HG03045 (cell line): ENCODE measurements at regions not wholly inside any gene's neighbourhood (a gene's known extent, or its start where the extent isn't known, plus 50 kb on each side); places are given as distances from the start of the nearest gene placed in this dataset.

Source experiments
- ATAC-seq: cut with Tn5 transposase; IDR thresholded peaks from one replicate; pipeline ENCODE4 v1.9.1; 2021; ENCODE audit warnings: mild to moderate bottlenecking, moderate library complexity; ENCODE audit not compliant: unreplicated experiment

GRCh38 chr4:100809506-100809905, 291.7 kb upstream of the EMCN start:
- ATAC-seq, result no peak

- ATAC-seq, result no peak
Measured at GRCh38 chr4:100806988-100807387, 289.2 kb upstream of the EMCN start.

GRCh38 chr4:100805538-100805937, 287.7 kb upstream of the EMCN start:
- no peak for ATAC-seq

- ATAC-seq, result no peak
Measured at GRCh38 chr4:100804576-100805360, 286.9 kb upstream of the EMCN start.

GRCh38 chr4:100803751-100804150, 285.9 kb upstream of the EMCN start:
- ATAC-seq, result no peak

- ATAC-seq, result no peak
Measured at GRCh38 chr4:100799761-100800539, 282.1 kb upstream of the EMCN start.

GRCh38 chr4:100797791-100798190, 280.0 kb upstream of the EMCN start:
- ATAC-seq, result no peak

- no peak for ATAC-seq
Measured at GRCh38 chr4:100797356-100797755, 279.5 kb upstream of the EMCN start.

- ATAC-seq, result no peak
Measured at GRCh38 chr4:100796332-100796731, 278.5 kb upstream of the EMCN start.

- ATAC-seq, result no peak
Measured at GRCh38 chr4:100795581-100795980, 277.8 kb upstream of the EMCN start.

GRCh38 chr4:100790836-100791615, 273.2 kb upstream of the EMCN start:
- no peak for ATAC-seq

GRCh38 chr4:100789991-100790390, 272.2 kb upstream of the EMCN start:
- no peak for ATAC-seq

- ATAC-seq, result no peak
Measured at GRCh38 chr4:100786481-100786880, 268.7 kb upstream of the EMCN start.

GRCh38 chr4:100782356-100782755, 264.5 kb upstream of the EMCN start:
- no peak for ATAC-seq

GRCh38 chr4:100781435-100781834, 263.6 kb upstream of the EMCN start:
- ATAC-seq, result no peak

- no peak for ATAC-seq
Measured at GRCh38 chr4:100780126-100780525, 262.3 kb upstream of the EMCN start.

- no peak for ATAC-seq
Measured at GRCh38 chr4:100778431-100778830, 260.6 kb upstream of the EMCN start.

- no peak for ATAC-seq
Measured at GRCh38 chr4:100762738-100763137, 244.9 kb upstream of the EMCN start.

- no peak for ATAC-seq
Measured at GRCh38 chr4:100754751-100755150, 236.9 kb upstream of the EMCN start.

GRCh38 chr4:100746141-100746739, 228.4 kb upstream of the EMCN start:
- ATAC-seq, result no peak

- no peak for ATAC-seq
Measured at GRCh38 chr4:100742045-100742444, 224.2 kb upstream of the EMCN start.
